ENCODE measurements at regions not wholly inside any gene's neighbourhood (a gene's known extent, or its start where the extent isn't known, plus 50 kb on each side); places are given as distances from the start of the nearest gene placed in this dataset.

DNA sequence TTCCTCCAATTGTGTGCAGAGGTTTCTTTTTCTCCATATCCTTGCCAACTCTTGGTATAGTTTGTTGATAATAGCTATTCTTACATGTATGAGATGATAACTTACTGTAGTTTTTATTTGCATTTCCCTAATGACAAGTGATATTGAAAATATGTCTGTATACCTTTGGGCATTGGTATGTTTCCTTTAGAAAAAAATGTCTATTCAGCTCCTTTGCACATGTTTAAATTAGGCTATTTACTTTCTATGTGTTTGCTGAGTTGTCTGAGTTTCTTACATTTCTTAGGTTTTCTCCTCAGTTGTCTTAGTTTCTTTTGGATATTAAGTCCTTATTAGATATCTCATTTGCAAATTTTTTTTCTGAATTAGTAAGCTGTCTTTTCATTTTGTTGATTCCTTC lies 487.3 kb upstream of the EPHA5 start:
- H3K27me3 ChIP-seq (ENCODE audit: control insufficient read depth in 1 of 2, insufficient read depth in 2 of 2, low read length in 2 of 2): no peaks in the 10 kb centered on the region
- no peaks in the 10 kb centered on the region for H3K79me2 ChIP-seq (ENCODE audit: insufficient read depth, low read length)
- FAIRE-seq (no peak), DNase-seq (ENCODE audit: low spot score) (no peak), ATAC-seq (no peak)
- H3K9me3 ChIP-seq (ENCODE audit: low read length): no peaks in the 10 kb centered on the region
- no TSS peak for BruUV-seq (replicated peaks)
- H3K4me2 ChIP-seq (ENCODE audit: low read depth, low read length): no peak overlapping the region
- H3K27ac ChIP-seq (ENCODE audit: extremely low read length, insufficient read depth, low read length): no peak overlapping the region
- no peaks in the 10 kb centered on the region for H3K4me1 ChIP-seq (ENCODE audit: insufficient read depth, low read length)
- POLR2A ChIA-PET: no interaction called here
- no peak overlapping the region for H3K4me3 ChIP-seq (replicated peaks in 1 of 3; ENCODE audit: insufficient read depth in 1 of 3, low read depth in 2 of 3, low read length in 3 of 3)
- no peak overlapping the region for H2AFZ ChIP-seq (ENCODE audit: low read length)
- no peaks in the 10 kb centered on the region for H4K20me1 ChIP-seq (ENCODE audit: insufficient read depth, low read length)
- TF ChIP-seq, protein P1, sequence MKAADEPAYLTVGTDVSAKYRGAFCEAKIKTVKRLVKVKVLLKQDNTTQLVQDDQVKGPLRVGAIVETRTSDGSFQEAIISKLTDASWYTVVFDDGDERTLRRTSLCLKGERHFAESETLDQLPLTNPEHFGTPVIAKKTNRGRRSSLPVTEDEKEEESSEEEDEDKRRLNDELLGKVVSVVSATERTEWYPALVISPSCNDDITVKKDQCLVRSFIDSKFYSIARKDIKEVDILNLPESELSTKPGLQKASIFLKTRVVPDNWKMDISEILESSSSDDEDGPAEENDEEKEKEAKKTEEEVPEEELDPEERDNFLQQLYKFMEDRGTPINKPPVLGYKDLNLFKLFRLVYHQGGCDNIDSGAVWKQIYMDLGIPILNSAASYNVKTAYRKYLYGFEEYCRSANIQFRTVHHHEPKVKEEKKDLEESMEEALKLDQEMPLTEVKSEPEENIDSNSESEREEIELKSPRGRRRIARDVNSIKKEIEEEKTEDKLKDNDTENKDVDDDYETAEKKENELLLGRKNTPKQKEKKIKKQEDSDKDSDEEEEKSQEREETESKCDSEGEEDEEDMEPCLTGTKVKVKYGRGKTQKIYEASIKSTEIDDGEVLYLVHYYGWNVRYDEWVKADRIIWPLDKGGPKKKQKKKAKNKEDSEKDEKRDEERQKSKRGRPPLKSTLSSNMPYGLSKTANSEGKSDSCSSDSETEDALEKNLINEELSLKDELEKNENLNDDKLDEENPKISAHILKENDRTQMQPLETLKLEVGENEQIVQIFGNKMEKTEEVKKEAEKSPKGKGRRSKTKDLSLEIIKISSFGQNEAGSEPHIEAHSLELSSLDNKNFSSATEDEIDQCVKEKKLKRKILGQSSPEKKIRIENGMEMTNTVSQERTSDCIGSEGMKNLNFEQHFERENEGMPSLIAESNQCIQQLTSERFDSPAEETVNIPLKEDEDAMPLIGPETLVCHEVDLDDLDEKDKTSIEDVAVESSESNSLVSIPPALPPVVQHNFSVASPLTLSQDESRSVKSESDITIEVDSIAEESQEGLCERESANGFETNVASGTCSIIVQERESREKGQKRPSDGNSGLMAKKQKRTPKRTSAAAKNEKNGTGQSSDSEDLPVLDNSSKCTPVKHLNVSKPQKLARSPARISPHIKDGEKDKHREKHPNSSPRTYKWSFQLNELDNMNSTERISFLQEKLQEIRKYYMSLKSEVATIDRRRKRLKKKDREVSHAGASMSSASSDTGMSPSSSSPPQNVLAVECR (CRISPR knock-in tag; IDR thresholded peaks at IDR 0.05; ENCODE audit: borderline replicate concordance): no peak
- no peak for TF ChIP-seq ZNF598 (CRISPR knock-in tag; IDR thresholded peaks at IDR 0.05; ENCODE audit: borderline replicate concordance)
- TF ChIP-seq HNF4A (CRISPR knock-in tag; IDR thresholded peaks at IDR 0.05): no peak
- no peak for TF ChIP-seq ZNF816 (CRISPR knock-in tag; IDR thresholded peaks at IDR 0.05; ENCODE audit: borderline replicate concordance)
- TF ChIP-seq MAFK (conservative IDR thresholded peaks at IDR 0.05 in 1 of 2, IDR thresholded peaks at IDR 0.05 in 1 of 2; ENCODE audit: low read length in 2 of 2): peak; percentile 64
- no peak for TF ChIP-seq ZNF577 (CRISPR knock-in tag; IDR thresholded peaks at IDR 0.05; ENCODE audit: borderline replicate concordance, low read depth)
- no peak for TF ChIP-seq ZBTB38 (CRISPR knock-in tag; IDR thresholded peaks at IDR 0.05)
- TF ChIP-seq MAFF (IDR thresholded peaks at IDR 0.05; ENCODE audit: low read depth, low read length): peak; percentile 40; the same call in 1 of the 2 replicates
- TF ChIP-seq ZMYM4 (CRISPR knock-in tag; IDR thresholded peaks at IDR 0.05): no peak
- TF ChIP-seq, protein P2, sequence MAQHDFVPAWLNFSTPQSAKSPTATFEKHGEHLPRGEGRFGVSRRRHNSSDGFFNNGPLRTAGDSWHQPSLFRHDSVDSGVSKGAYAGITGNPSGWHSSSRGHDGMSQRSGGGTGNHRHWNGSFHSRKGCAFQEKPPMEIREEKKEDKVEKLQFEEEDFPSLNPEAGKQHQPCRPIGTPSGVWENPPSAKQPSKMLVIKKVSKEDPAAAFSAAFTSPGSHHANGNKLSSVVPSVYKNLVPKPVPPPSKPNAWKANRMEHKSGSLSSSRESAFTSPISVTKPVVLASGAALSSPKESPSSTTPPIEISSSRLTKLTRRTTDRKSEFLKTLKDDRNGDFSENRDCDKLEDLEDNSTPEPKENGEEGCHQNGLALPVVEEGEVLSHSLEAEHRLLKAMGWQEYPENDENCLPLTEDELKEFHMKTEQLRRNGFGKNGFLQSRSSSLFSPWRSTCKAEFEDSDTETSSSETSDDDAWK (CRISPR knock-in tag; IDR thresholded peaks at IDR 0.05): no peak
- CTCF ChIA-PET (ENCODE audit: low intra/inter-chr PET ratio, low total read pairs): no interaction called here
- in situ Hi-C loops (cut with HindIII; ENCODE audit: extremely low pct_ligation_motif_present, low pct_unique_long_range_greater_than_20kb): no loop called here
- intact Hi-C loops (cut with micrococcal nuclease; ENCODE audit: unreplicated experiment): no loop called here
- no peak overlapping the region for H3K9ac ChIP-seq (ENCODE audit: insufficient read depth, low read depth, low read length)
- H3K36me3 ChIP-seq (replicated peaks in 1 of 2; ENCODE audit: control insufficient read depth in 1 of 2, insufficient read depth in 2 of 2, low read length in 2 of 2): no peaks in the 10 kb centered on the region

Data from HepG2 (cell line).